SK-N-SH treated with all-trans-retinoic acid at 6 μM for 48 hours (cell line): ENCODE measurements at regions not wholly inside any gene's neighbourhood (a gene's known extent, or its start where the extent isn't known, plus 50 kb on each side); places are given as distances from the start of the nearest gene placed in this dataset.

Experiments used
- ATAC-seq: fragments of 200-7000 bp; cut with Tn5 transposase; 3 replicates; pipeline ENCODE4 v1.9.1; 2020; ENCODE audit warnings: mild to moderate bottlenecking, moderate library complexity
- ARNTL ChIP-seq: fragments of 450-650 bp; formaldehyde crosslinking; IDR thresholded peaks from 2 replicates; pipeline ENCODE4 v1.5.0; 2020; ENCODE audit warnings: low read depth, mild to moderate bottlenecking, moderate library complexity, borderline replicate concordance
- BACH2 ChIP-seq: fragments of 250-450 bp; sonication (Bioruptor Pico); IDR thresholded peaks from 2 replicates; pipeline ENCODE4 v1.9.0; 2021; ENCODE audit warnings: mild to moderate bottlenecking, borderline replicate concordance
- ISL1 ChIP-seq: fragments of 250-450 bp; sonication (Bioruptor Pico); IDR thresholded peaks from 2 replicates; pipeline ENCODE4 v2.1.2; 2022; ENCODE audit warnings: mild to moderate bottlenecking, moderate library complexity
- PPARA ChIP-seq: fragments of 250-450 bp; sonication (Bioruptor Pico); IDR thresholded peaks from 2 replicates; pipeline ENCODE4 v1.5.0; 2020; ENCODE audit warnings: mild to moderate bottlenecking, borderline replicate concordance
- RARB ChIP-seq: fragments of 250-450 bp; sonication (Bioruptor Pico); IDR thresholded peaks from 2 replicates; pipeline ENCODE4 v1.8.0; 2021; ENCODE audit warnings: mild to moderate bottlenecking, moderate library complexity
- TCF4 ChIP-seq: fragments of 250-450 bp; sonication (Bioruptor Pico); IDR thresholded peaks from 2 replicates; pipeline ENCODE4 v1.8.0; 2021; ENCODE audit warnings: mild to moderate bottlenecking, moderate library complexity, borderline replicate concordance
- ZC3H10 ChIP-seq: fragments of 250-450 bp; sonication (Bioruptor Pico); IDR thresholded peaks from 2 replicates; pipeline ENCODE4 v1.5.1; 2021; ENCODE audit warnings: mild to moderate bottlenecking, moderate library complexity
- ZFP3 ChIP-seq: fragments of 250-450 bp; sonication (Bioruptor Pico); IDR thresholded peaks from 2 replicates; pipeline ENCODE4 v1.5.0; 2020; ENCODE audit warnings: mild to moderate bottlenecking, moderate library complexity
- ZFP30 ChIP-seq: fragments of 450-650 bp; formaldehyde crosslinking; IDR thresholded peaks from 2 replicates; pipeline ENCODE4 v1.5.0; 2022; ENCODE audit warnings: mild to moderate bottlenecking, moderate library complexity
- ZNF565 ChIP-seq: fragments of 450-650 bp; formaldehyde crosslinking; conservative IDR thresholded peaks from 2 replicates; pipeline ENCODE4 v1.5.0; 2020; ENCODE audit warnings: low read depth, mild to moderate bottlenecking, moderate library complexity
- ZNF70 ChIP-seq: fragments of 450-650 bp; formaldehyde crosslinking; IDR thresholded peaks from 2 replicates; pipeline ENCODE4 v1.5.0; 2020; ENCODE audit warnings: mild to moderate bottlenecking, moderate library complexity
- TF ChIP-seq, protein P1 (sequence below): fragments of 250-450 bp; sonication (Bioruptor Pico); IDR thresholded peaks from 2 replicates; pipeline ENCODE4 v1.5.0; 2020; ENCODE audit warnings: mild to moderate bottlenecking, moderate library complexity
- TF ChIP-seq, protein P2 (sequence below): fragments of 250-450 bp; sonication (Bioruptor Pico); IDR thresholded peaks from 2 replicates; pipeline ENCODE4 v1.8.0; 2021; ENCODE audit warnings: low read depth, mild to moderate bottlenecking, moderate library complexity, borderline replicate concordance
- TF ChIP-seq, protein P3 (sequence below): fragments of 250-450 bp; sonication (Bioruptor Pico); IDR thresholded peaks from 2 replicates; pipeline ENCODE4 v1.5.1; 2020; ENCODE audit warnings: low read depth, mild to moderate bottlenecking, moderate library complexity
- TF ChIP-seq, protein P4 (sequence below): fragments of 250-450 bp; sonication (Bioruptor Pico); IDR thresholded peaks from 2 replicates; pipeline ENCODE4 v1.5.1; 2021; ENCODE audit warnings: mild to moderate bottlenecking, moderate library complexity
- TF ChIP-seq, protein P5 (sequence below): fragments of 250-450 bp; sonication (Bioruptor Pico); IDR thresholded peaks from 2 replicates; pipeline ENCODE4 v1.8.0; 2020; ENCODE audit warnings: mild to moderate bottlenecking, moderate library complexity, borderline replicate concordance

DNA sequence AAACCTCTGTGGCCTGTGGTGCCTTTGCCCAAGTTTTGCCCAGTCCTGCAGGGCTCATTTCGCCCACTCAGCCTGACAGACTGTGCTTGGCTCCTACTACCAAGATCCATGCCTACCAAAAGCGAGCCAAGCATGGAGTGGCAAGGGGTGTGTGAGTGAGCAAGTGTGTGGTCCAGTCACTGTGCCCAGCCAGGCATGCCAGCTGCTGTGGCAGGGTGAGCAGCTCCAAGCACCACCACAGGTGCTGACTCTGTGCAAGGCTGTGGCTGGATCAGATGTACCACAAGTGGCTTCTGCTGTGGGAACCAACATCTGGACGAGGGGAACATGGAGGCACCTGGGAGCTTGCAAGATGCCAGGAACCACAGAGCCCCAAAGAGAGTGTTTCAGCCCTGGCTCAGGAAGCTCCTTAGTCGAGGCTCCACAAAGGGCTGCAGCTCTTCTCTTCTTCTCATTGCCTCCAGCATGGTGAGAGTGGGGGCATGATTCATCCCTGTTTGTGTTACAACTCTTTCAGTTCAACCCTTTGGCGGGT lies 1564.2 kb upstream of the MIR17HG start:
- TF ChIP-seq ZFP3 (CRISPR knock-in tag) (no peak), PPARA (CRISPR knock-in tag) (no peak), ZFP30 (no peak), ARNTL (CRISPR knock-in tag) (no peak), ISL1 (CRISPR knock-in tag) (no peak)
- TF ChIP-seq, protein P1, sequence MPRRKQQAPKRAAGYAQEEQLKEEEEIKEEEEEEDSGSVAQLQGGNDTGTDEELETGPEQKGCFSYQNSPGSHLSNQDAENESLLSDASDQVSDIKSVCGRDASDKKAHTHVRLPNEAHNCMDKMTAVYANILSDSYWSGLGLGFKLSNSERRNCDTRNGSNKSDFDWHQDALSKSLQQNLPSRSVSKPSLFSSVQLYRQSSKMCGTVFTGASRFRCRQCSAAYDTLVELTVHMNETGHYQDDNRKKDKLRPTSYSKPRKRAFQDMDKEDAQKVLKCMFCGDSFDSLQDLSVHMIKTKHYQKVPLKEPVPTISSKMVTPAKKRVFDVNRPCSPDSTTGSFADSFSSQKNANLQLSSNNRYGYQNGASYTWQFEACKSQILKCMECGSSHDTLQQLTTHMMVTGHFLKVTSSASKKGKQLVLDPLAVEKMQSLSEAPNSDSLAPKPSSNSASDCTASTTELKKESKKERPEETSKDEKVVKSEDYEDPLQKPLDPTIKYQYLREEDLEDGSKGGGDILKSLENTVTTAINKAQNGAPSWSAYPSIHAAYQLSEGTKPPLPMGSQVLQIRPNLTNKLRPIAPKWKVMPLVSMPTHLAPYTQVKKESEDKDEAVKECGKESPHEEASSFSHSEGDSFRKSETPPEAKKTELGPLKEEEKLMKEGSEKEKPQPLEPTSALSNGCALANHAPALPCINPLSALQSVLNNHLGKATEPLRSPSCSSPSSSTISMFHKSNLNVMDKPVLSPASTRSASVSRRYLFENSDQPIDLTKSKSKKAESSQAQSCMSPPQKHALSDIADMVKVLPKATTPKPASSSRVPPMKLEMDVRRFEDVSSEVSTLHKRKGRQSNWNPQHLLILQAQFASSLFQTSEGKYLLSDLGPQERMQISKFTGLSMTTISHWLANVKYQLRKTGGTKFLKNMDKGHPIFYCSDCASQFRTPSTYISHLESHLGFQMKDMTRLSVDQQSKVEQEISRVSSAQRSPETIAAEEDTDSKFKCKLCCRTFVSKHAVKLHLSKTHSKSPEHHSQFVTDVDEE: no peak
- TF ChIP-seq, protein P2, sequence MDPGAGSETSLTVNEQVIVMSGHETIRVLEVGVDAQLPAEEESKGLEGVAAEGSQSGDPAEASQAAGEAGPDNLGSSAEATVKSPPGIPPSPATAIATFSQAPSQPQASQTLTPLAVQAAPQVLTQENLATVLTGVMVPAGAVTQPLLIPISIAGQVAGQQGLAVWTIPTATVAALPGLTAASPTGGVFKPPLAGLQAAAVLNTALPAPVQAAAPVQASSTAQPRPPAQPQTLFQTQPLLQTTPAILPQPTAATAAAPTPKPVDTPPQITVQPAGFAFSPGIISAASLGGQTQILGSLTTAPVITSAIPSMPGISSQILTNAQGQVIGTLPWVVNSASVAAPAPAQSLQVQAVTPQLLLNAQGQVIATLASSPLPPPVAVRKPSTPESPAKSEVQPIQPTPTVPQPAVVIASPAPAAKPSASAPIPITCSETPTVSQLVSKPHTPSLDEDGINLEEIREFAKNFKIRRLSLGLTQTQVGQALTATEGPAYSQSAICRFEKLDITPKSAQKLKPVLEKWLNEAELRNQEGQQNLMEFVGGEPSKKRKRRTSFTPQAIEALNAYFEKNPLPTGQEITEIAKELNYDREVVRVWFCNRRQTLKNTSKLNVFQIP (CRISPR knock-in tag): no peak
- no peak for ATAC-seq

DNA sequence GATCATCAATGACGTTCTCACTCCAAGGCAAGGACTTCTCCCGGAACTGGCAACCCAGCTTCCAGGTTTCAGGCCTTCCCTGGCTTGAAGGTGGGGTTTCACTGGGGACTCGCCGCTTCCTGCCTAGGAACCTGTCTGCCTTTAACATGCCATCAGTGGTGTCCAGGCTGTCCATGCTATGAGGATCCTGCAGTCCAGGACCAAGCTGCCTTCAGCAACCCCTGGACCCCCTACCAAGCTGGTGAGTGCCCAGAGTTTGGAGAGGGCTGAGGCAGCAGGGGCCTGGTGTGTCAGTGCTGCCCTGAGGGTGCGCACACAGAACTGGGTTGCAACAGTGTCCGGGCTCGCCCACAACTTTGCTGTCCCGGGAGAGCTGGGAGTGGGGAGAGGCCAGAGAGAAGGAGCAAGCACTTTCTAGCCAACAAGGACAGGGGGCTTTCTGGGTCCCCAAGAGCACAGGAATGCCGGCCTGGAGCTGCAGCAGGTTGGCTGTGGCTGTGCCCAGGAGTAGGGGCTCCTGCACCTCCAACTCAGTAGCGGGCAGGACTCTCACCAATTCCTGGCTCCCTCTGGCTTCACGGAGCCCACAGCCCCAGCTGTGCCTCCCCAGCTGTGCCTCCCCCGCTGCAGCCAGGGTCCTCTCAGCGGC lies 1563.2 kb upstream of the MIR17HG start:
- TF ChIP-seq ZFP30: no peak
- TF ChIP-seq, protein P3, sequence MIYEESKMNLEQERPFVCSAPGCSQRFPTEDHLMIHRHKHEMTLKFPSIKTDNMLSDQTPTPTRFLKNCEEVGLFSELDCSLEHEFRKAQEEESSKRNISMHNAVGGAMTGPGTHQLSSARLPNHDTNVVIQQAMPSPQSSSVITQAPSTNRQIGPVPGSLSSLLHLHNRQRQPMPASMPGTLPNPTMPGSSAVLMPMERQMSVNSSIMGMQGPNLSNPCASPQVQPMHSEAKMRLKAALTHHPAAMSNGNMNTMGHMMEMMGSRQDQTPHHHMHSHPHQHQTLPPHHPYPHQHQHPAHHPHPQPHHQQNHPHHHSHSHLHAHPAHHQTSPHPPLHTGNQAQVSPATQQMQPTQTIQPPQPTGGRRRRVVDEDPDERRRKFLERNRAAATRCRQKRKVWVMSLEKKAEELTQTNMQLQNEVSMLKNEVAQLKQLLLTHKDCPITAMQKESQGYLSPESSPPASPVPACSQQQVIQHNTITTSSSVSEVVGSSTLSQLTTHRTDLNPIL (CRISPR knock-in tag): no peak
- TF ChIP-seq, protein P4, sequence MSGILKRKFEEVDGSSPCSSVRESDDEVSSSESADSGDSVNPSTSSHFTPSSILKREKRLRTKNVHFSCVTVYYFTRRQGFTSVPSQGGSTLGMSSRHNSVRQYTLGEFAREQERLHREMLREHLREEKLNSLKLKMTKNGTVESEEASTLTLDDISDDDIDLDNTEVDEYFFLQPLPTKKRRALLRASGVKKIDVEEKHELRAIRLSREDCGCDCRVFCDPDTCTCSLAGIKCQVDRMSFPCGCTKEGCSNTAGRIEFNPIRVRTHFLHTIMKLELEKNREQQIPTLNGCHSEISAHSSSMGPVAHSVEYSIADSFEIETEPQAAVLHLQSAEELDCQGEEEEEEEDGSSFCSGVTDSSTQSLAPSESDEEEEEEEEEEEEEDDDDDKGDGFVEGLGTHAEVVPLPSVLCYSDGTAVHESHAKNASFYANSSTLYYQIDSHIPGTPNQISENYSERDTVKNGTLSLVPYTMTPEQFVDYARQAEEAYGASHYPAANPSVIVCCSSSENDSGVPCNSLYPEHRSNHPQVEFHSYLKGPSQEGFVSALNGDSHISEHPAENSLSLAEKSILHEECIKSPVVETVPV (CRISPR knock-in tag): no peak
- no peak for TF ChIP-seq ZNF565 (CRISPR knock-in tag)
- TF ChIP-seq ZC3H10 (CRISPR knock-in tag): no peak
- TF ChIP-seq, protein P1: no peak
- TF ChIP-seq ARNTL (CRISPR knock-in tag): no peak
- TF ChIP-seq BACH2 (CRISPR knock-in tag): no peak
- no peak for TF ChIP-seq TCF4 (CRISPR knock-in tag)
- TF ChIP-seq, protein P2 (CRISPR knock-in tag): no peak
- TF ChIP-seq, protein P5, sequence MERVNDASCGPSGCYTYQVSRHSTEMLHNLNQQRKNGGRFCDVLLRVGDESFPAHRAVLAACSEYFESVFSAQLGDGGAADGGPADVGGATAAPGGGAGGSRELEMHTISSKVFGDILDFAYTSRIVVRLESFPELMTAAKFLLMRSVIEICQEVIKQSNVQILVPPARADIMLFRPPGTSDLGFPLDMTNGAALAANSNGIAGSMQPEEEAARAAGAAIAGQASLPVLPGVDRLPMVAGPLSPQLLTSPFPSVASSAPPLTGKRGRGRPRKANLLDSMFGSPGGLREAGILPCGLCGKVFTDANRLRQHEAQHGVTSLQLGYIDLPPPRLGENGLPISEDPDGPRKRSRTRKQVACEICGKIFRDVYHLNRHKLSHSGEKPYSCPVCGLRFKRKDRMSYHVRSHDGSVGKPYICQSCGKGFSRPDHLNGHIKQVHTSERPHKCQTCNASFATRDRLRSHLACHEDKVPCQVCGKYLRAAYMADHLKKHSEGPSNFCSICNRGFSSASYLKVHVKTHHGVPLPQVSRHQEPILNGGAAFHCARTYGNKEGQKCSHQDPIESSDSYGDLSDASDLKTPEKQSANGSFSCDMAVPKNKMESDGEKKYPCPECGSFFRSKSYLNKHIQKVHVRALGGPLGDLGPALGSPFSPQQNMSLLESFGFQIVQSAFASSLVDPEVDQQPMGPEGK (CRISPR knock-in tag): no peak
- TF ChIP-seq RARB: no peak
- no peak for TF ChIP-seq ZNF70
- TF ChIP-seq ZFP3 (CRISPR knock-in tag): no peak
- ATAC-seq: no peak
